ENCODE measurements at regions not wholly inside any gene's neighbourhood (a gene's known extent, or its start where the extent isn't known, plus 50 kb on each side); places are given as distances from the start of the nearest gene placed in this dataset.
"Not testable (repeated sequence)": the region's sequence is repeated elsewhere in the genome, so short reads cannot be mapped to it uniquely, and the experiment has no call there.

- intact Hi-C loops (cut with DNase I); DNase-seq (ENCODE audit: low spot score): not testable (repeated sequence)
Observed at GRCh38 chr5:136447576-136447975, 82.2 kb upstream of the TRPC7 start.

- DNase-seq (ENCODE audit: low spot score): no peak
- intact Hi-C loops (cut with DNase I): no loop called here
Observed at GRCh38 chr5:136446565-136446964, 81.2 kb upstream of the TRPC7 start.

- DNase-seq (ENCODE audit: low spot score); intact Hi-C loops (cut with DNase I): not testable (repeated sequence)
Observed at GRCh38 chr5:136444099-136444498, 78.8 kb upstream of the TRPC7 start.

- intact Hi-C loops (cut with DNase I): no loop called here
- DNase-seq (ENCODE audit: low spot score): no peak
Observed at GRCh38 chr5:136439367-136439766, 74.0 kb upstream of the TRPC7 start.

GRCh38 chr5:136435946-136436543 lies 70.7 kb upstream of the TRPC7 start:
- intact Hi-C loops (cut with DNase I): no loop called here
- no peak for DNase-seq (ENCODE audit: low spot score)

DNA sequence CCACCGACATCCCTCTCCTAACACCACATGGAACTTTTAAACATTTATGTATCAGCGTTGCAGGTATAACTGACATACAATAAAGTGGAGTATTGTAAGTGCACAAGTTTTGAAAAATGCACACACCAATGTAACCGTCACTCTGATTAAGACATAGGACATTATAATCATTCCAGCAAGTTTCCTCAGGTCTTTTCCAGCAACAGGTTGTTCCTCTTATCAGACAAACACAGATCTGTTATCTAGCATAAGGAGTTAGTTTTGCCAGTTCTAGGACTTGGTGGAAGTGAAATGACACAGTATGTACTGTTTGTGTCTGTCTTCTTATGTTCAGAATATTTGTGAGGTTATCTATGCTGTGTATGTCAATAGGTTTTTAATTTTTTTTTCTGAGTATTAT lies 69.5 kb upstream of the TRPC7 start:
- no peak for DNase-seq (ENCODE audit: low spot score)
- intact Hi-C loops (cut with DNase I): no loop called here

- no peak for DNase-seq (ENCODE audit: low spot score)
- intact Hi-C loops (cut with DNase I): no loop called here
Observed at GRCh38 chr5:136432705-136433104, 67.4 kb upstream of the TRPC7 start.

DNA sequence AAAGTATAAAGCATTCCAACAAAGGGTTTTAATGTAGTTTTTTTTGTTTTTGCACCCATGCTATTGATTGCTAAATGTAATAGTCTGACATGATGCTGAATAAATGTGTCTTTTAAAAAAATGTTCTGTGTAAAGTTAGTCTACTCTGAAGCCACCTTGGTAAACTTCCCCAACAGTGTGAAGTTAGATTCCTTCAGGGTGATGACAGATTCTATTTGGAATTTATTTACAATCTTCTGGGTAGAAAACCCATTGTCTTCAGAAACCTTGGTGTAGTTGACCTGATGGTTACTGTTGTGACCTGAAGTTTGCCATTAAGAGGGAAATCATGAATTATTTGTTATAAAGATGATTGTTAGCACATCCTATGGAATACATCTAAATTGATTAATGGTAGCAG lies 64.7 kb upstream of the TRPC7 start:
- DNase-seq (ENCODE audit: low spot score): no peak
- intact Hi-C loops (cut with DNase I): no loop called here

GRCh38 chr5:136427426-136427825 lies 62.1 kb upstream of the TRPC7 start:
- intact Hi-C loops (cut with DNase I): loop anchor here (10.0 kb wide), 1 partner anchor 183 kb away; no protein-coding TSS in a partner anchor
- no peak for DNase-seq (ENCODE audit: low spot score)

DNA sequence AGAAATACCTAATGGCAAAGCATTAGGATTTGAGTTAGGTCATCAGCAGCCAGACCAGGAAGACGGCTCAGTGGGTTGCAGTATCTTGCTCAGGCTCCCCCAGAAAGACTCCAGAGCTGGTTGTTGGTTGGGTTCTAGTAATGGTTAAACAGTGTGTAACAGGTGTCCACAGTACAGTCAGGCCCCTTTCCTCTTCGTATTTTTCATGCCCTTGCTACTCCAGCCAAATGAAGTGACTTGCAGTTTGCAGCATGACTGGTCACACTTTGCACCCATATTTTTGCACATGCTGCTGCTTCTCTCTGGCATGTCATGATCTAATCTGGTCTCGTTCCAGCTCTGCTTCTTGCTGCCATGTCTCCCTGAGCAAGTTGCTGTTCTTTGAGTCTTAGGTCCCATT lies 60.6 kb upstream of the TRPC7 start:
- intact Hi-C loops (cut with DNase I): loop anchor here (10.0 kb wide), 1 partner anchor 181 kb away; no protein-coding TSS in a partner anchor
- DNase-seq (ENCODE audit: low spot score): no peak

DNA sequence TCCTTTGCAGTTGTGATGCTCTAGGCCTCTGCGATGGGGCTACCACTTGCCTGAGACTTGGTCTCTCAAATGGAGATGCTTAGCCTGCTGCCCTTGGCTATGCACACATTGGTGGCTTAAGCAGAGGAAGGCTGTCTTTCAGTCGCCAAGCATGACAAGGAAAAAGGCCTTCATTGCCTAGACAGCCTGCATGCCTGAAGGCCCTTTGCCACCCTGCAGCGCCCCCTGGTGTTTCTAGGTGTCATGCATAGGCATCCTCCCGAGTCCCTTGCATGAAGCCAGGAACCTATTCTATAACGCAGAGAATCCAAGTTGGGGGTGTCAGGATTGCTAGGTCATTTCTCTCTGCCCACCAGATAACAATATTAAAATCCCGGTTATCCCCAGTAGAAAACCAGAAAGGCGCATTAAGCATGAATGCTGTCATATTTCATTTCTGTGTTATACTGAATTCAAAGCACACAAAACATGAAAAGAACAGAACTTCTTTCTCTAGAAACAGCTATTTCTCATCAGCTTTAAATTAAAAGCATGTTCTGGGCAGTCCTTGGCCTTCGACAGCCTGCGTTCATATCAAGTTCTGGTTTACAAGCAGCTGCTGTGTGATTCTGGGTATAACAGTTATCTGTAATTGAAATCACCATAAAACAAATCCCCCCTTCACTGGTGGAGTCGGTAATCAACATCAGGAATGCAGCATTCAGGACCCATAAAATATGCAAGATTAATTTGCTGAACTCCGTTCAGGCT lies 59.7 kb upstream of the TRPC7 start:
- DNase-seq (ENCODE audit: low spot score): no peak
- intact Hi-C loops (cut with DNase I): loop anchor here (10.0 kb wide), 1 partner anchor 180 kb away; no protein-coding TSS in a partner anchor

- intact Hi-C loops (cut with DNase I): loop anchor here (10.0 kb wide), 1 partner anchor 179 kb away; no protein-coding TSS in a partner anchor
- DNase-seq (ENCODE audit: low spot score): no peak
Observed at GRCh38 chr5:136423944-136424606, 58.7 kb upstream of the TRPC7 start.

DNA sequence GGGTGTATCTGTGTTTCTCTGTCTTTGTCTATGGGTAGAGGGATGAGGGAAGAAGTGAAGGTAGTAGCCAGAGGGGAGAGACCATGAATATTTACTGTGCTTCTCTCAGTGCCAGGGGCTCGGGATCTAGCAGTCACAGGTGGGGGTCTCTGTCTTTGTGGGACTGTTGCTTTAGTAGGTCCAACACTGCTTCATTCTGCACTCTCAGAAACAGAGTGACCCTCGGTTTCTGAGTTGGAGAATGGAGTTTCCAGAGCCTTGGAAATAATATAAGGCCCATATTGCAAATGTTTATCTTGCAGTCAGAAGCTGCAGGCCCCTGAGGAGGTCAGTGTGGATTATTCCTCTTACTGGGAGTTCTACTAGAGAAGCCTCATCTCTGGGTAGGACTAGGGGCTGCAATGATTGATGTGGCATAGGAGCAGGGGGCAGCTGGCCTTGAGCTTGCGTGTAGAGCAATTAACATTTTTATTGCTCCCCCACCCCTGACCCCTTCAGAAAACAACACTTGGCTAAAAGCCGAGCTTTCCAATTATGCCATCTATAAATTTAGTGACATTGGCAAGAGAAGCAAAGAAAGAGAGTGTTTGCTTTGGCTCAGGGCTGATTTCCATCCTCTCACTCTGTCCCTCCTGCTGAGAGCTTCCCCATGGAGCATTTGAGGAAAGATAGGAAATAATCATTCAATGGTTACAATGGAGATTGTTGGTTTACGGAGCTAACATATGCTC lies 55.0 kb upstream of the TRPC7 start:
- no peak for DNase-seq (ENCODE audit: low spot score)
- intact Hi-C loops (cut with DNase I): loop anchor here (10.0 kb wide), 1 partner anchor 176 kb away; no protein-coding TSS in a partner anchor

DNA sequence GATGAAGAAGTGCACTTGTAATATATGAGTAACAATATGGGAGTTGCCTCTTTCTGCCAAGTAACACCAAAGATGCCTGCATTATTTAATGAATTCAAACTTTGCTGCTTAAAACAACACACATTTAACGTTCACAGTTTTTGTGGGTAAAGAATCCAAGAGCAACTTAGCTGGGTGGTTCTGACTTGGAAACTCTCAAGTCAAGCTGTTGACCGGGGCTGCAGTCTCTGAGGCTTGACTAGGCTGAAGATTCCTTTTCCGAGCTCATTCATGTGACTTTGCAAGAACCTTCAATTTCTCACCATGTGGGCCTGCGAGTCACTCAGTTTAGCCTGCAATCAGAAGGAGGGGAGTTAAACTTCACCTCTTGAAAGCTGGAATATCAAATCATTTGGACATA lies 53.0 kb upstream of the TRPC7 start:
- intact Hi-C loops (cut with DNase I): no loop called here
- no peak for DNase-seq (ENCODE audit: low spot score)

Data from cardiac septum (tissue), 1 donor.